SK-N-SH treated with all-trans-retinoic acid at 6 μM for 48 hours (cell line): ENCODE measurements at regions not wholly inside any gene's neighbourhood (a gene's known extent, or its start where the extent isn't known, plus 50 kb on each side); places are given as distances from the start of the nearest gene placed in this dataset.

Source experiments
- ATAC-seq: fragments of 200-7000 bp; cut with Tn5 transposase; 3 replicates; pipeline ENCODE4 v1.9.1; 2020; ENCODE audit warnings: mild to moderate bottlenecking, moderate library complexity
- ARNTL ChIP-seq: fragments of 450-650 bp; formaldehyde crosslinking; IDR thresholded peaks from 2 replicates; pipeline ENCODE4 v1.5.0; 2020; ENCODE audit warnings: low read depth, mild to moderate bottlenecking, moderate library complexity, borderline replicate concordance
- BACH2 ChIP-seq: fragments of 250-450 bp; sonication (Bioruptor Pico); IDR thresholded peaks from 2 replicates; pipeline ENCODE4 v1.9.0; 2021; ENCODE audit warnings: mild to moderate bottlenecking, borderline replicate concordance
- CREB5 ChIP-seq: fragments of 250-450 bp; sonication (Bioruptor Pico); IDR thresholded peaks from 2 replicates; pipeline ENCODE4 v1.5.1; 2020; ENCODE audit warnings: low read depth, mild to moderate bottlenecking, moderate library complexity
- CSDC2 ChIP-seq: fragments of 250-450 bp; sonication (Bioruptor Pico); IDR thresholded peaks from 2 replicates; pipeline ENCODE4 v1.5.0; 2020; ENCODE audit warnings: mild to moderate bottlenecking, moderate library complexity
- CSRNP3 ChIP-seq: fragments of 250-450 bp; sonication (Bioruptor Pico); IDR thresholded peaks from 2 replicates; pipeline ENCODE4 v1.5.1; 2021; ENCODE audit warnings: mild to moderate bottlenecking, moderate library complexity
- ESRRG ChIP-seq: fragments of 250-450 bp; sonication (Bioruptor Pico); IDR thresholded peaks from 2 replicates; pipeline ENCODE4 v1.6.1; 2021; ENCODE audit warnings: mild to moderate bottlenecking
- GLIS3 ChIP-seq: fragments of 250-450 bp; sonication (Bioruptor Pico); IDR thresholded peaks from 2 replicates; pipeline ENCODE4 v1.5.0; 2020; ENCODE audit warnings: mild to moderate bottlenecking, moderate library complexity
- ISL1 ChIP-seq: fragments of 250-450 bp; sonication (Bioruptor Pico); IDR thresholded peaks from 2 replicates; pipeline ENCODE4 v2.1.2; 2022; ENCODE audit warnings: mild to moderate bottlenecking, moderate library complexity
- OSR1 ChIP-seq: fragments of 250-450 bp; sonication (Bioruptor Pico); IDR thresholded peaks from 2 replicates; pipeline ENCODE4 v1.8.0; 2022; ENCODE audit warnings: moderate library complexity, mild to moderate bottlenecking, inconsistent platforms
- PATZ1 ChIP-seq: fragments of 250-450 bp; sonication (Bioruptor Pico); IDR thresholded peaks from 2 replicates; pipeline ENCODE4 v1.8.0; 2020; ENCODE audit warnings: mild to moderate bottlenecking, moderate library complexity, borderline replicate concordance
- POU6F1 ChIP-seq: fragments of 250-450 bp; sonication (Bioruptor Pico); IDR thresholded peaks from 2 replicates; pipeline ENCODE4 v1.8.0; 2021; ENCODE audit warnings: low read depth, mild to moderate bottlenecking, moderate library complexity, borderline replicate concordance
- PPARA ChIP-seq: fragments of 250-450 bp; sonication (Bioruptor Pico); IDR thresholded peaks from 2 replicates; pipeline ENCODE4 v1.5.0; 2020; ENCODE audit warnings: mild to moderate bottlenecking, borderline replicate concordance
- RARB ChIP-seq: fragments of 250-450 bp; sonication (Bioruptor Pico); IDR thresholded peaks from 2 replicates; pipeline ENCODE4 v1.8.0; 2021; ENCODE audit warnings: mild to moderate bottlenecking, moderate library complexity
- SNAI2 ChIP-seq: fragments of 250-450 bp; sonication (Bioruptor Pico); IDR thresholded peaks from 2 replicates; pipeline ENCODE4 v1.5.0; 2020; ENCODE audit warnings: mild to moderate bottlenecking, moderate library complexity
- TCF4 ChIP-seq: fragments of 250-450 bp; sonication (Bioruptor Pico); IDR thresholded peaks from 2 replicates; pipeline ENCODE4 v1.8.0; 2021; ENCODE audit warnings: mild to moderate bottlenecking, moderate library complexity, borderline replicate concordance
- TOX ChIP-seq: fragments of 250-450 bp; sonication (Bioruptor Pico); IDR thresholded peaks from 2 replicates; pipeline ENCODE4 v1.8.0; 2021; ENCODE audit warnings: mild to moderate bottlenecking, moderate library complexity, borderline replicate concordance
- TSHZ2 ChIP-seq: fragments of 250-450 bp; sonication (Bioruptor Pico); IDR thresholded peaks from 2 replicates; pipeline ENCODE4 v1.5.0; 2020; ENCODE audit warnings: mild to moderate bottlenecking, moderate library complexity
- ZC3H10 ChIP-seq: fragments of 250-450 bp; sonication (Bioruptor Pico); IDR thresholded peaks from 2 replicates; pipeline ENCODE4 v1.5.1; 2021; ENCODE audit warnings: mild to moderate bottlenecking, moderate library complexity
- ZFP30 ChIP-seq: fragments of 450-650 bp; formaldehyde crosslinking; IDR thresholded peaks from 2 replicates; pipeline ENCODE4 v1.5.0; 2022; ENCODE audit warnings: mild to moderate bottlenecking, moderate library complexity
- ZNF565 ChIP-seq: fragments of 450-650 bp; formaldehyde crosslinking; conservative IDR thresholded peaks from 2 replicates; pipeline ENCODE4 v1.5.0; 2020; ENCODE audit warnings: low read depth, mild to moderate bottlenecking, moderate library complexity
- ZNF70 ChIP-seq: fragments of 450-650 bp; formaldehyde crosslinking; IDR thresholded peaks from 2 replicates; pipeline ENCODE4 v1.5.0; 2020; ENCODE audit warnings: mild to moderate bottlenecking, moderate library complexity

DNA sequence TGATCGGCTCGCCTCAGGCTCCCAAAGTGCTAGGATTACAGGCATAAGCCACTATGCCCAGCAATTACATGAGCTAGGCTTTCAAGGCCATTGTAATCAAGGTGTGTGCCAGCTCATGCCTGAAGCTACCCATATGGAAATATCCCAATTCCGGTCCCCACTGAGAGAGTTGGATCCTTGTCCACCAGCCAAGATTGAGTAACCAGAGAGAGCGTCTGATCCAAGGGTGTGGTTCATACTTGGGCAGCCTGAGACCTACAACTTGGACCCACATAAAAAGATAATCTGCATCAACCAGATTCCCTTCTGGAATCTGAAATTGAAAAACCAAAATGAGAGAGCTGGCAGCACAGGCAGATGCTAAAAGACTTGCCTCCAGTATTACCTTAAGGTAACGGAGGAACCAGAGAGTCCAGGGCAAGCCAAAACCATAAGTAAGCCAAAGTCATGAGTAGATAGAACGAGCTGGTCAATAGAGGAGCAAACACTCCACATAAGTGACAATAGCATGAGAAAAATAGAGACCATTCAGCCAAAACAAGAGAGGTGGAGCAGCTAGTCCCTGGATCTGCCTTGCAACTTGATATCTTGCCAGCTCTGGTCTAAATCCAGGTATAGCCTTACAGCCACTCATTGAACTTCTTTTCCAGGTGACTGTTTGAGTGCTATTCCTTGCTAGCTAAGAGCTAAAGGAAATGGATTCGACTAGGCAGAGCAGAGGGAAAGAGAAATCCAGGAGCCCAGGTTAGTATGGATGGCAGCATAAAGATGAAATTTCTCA, 63.8 kb upstream of the ATP1A1 start:
- no peak for ATAC-seq
- TF ChIP-seq ZNF565 (CRISPR knock-in tag) (no peak), TOX (CRISPR knock-in tag) (no peak), ISL1 (CRISPR knock-in tag) (no peak), ZC3H10 (CRISPR knock-in tag) (no peak), RARB (CRISPR knock-in tag) (no peak), SNAI2 (CRISPR knock-in tag) (no peak), BACH2 (CRISPR knock-in tag) (no peak), PPARA (CRISPR knock-in tag) (no peak)

- TF ChIP-seq POU6F1, result no peak
- TF ChIP-seq CSDC2 (CRISPR knock-in tag), result no peak
- no peak for TF ChIP-seq CSRNP3
- TF ChIP-seq TOX (CRISPR knock-in tag), result no peak
- no peak for TF ChIP-seq TCF4 (CRISPR knock-in tag)
- TF ChIP-seq ZNF70 (CRISPR knock-in tag), result no peak
- TF ChIP-seq PPARA (CRISPR knock-in tag), result no peak
- no peak for TF ChIP-seq ESRRG
- TF ChIP-seq ISL1 (CRISPR knock-in tag), result no peak
- TF ChIP-seq TSHZ2, result no peak
- no peak for TF ChIP-seq ZNF565 (CRISPR knock-in tag)
- no peak for TF ChIP-seq CREB5 (CRISPR knock-in tag)
- no peak for TF ChIP-seq OSR1
- TF ChIP-seq SNAI2 (CRISPR knock-in tag), result no peak
- ATAC-seq, result no peak
Observed at GRCh38 chr1:116310180-116310579, 62.9 kb upstream of the ATP1A1 start.

GRCh38 chr1:116311193-116311592, 61.9 kb upstream of the ATP1A1 start:
- ATAC-seq, result no peak
- TF ChIP-seq GLIS3 (CRISPR knock-in tag) (no peak), RARB (CRISPR knock-in tag) (no peak)

GRCh38 chr1:116311756-116312680, 61.0 kb upstream of the ATP1A1 start:
- ATAC-seq, result no peak
- TF ChIP-seq ESRRG, result no peak
- no peak for TF ChIP-seq ARNTL (CRISPR knock-in tag)
- TF ChIP-seq ZFP30, result no peak
- no peak for TF ChIP-seq TOX (CRISPR knock-in tag)
- TF ChIP-seq PATZ1, result no peak
- TF ChIP-seq TSHZ2, result no peak
